Right forelimb (tissue), 1 donor: ENCODE measurements at regions not wholly inside any gene's neighbourhood (a gene's known extent, or its start where the extent isn't known, plus 50 kb on each side); places are given as distances from the start of the nearest gene placed in this dataset.

Source experiments
- DNase-seq: peaks from one replicate; pipeline ENCODE4 v3.0.0-alpha.2; 2018

- DNase-seq, result no peak
Observed at GRCh38 chr6:144335311-144335861, 50.3 kb downstream of the UTRN start.

- no peak for DNase-seq
Observed at GRCh38 chr6:144335914-144336313, 50.8 kb downstream of the UTRN start.

- DNase-seq, result no peak
Observed at GRCh38 chr6:144336900-144337299, 51.8 kb downstream of the UTRN start.

- DNase-seq, result no peak
Observed at GRCh38 chr6:144338474-144338873, 53.3 kb downstream of the UTRN start.

- no peak for DNase-seq
Observed at GRCh38 chr6:144338951-144339700, 54.0 kb downstream of the UTRN start.

- DNase-seq, result no peak
Observed at GRCh38 chr6:144339859-144340452, 54.8 kb downstream of the UTRN start.

- no peak for DNase-seq
Observed at GRCh38 chr6:144340541-144341371, 55.6 kb downstream of the UTRN start.

GRCh38 chr6:144341831-144342527 lies 56.8 kb downstream of the UTRN start:
- no peak for DNase-seq

GRCh38 chr6:144343701-144344428 lies 58.7 kb downstream of the UTRN start:
- no peak for DNase-seq

- DNase-seq, result no peak
Observed at GRCh38 chr6:144344646-144345045, 59.5 kb downstream of the UTRN start.

- no peak for DNase-seq
Observed at GRCh38 chr6:144345451-144345850, 60.3 kb downstream of the UTRN start.

- DNase-seq, result no peak
Observed at GRCh38 chr6:144346719-144347447, 61.7 kb downstream of the UTRN start.

- no peak for DNase-seq
Observed at GRCh38 chr6:144347448-144347759, 62.3 kb downstream of the UTRN start.

GRCh38 chr6:144347933-144348332 lies 62.8 kb downstream of the UTRN start:
- no peak for DNase-seq

GRCh38 chr6:144349690-144350527 lies 64.8 kb downstream of the UTRN start:
- no peak for DNase-seq

GRCh38 chr6:144350528-144350880 lies 65.4 kb downstream of the UTRN start:
- DNase-seq, result no peak

- no peak for DNase-seq
Observed at GRCh38 chr6:144351379-144352127, 66.4 kb downstream of the UTRN start.

- no peak for DNase-seq
Observed at GRCh38 chr6:144352331-144352730, 67.2 kb downstream of the UTRN start.

- no peak for DNase-seq
Observed at GRCh38 chr6:144353871-144354314, 68.8 kb downstream of the UTRN start.

GRCh38 chr6:144359783-144360182 lies 74.6 kb downstream of the UTRN start:
- DNase-seq, result no peak
